ENCODE measurements at regions not wholly inside any gene's neighbourhood (a gene's known extent, or its start where the extent isn't known, plus 50 kb on each side); places are given as distances from the start of the nearest gene placed in this dataset.

DNA sequence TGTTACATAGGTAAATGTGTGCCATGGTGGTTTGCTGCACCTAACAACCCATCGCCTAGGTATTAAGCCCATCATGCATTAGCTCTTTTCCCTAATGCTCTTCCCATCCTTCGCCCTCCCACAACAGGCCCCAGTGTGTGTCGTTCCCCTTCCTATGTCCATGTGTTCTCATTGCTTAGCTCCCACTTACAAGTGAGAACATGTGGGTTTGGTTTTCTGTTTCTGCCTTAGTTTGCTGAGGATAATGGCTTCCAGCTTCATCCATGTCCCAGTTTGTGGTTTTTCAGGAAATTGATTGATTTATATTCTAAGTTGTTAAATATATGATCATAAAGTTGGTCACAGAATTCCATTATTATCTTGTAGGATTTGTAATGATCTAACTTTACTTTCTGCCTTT is 85.3 kb upstream of the CAST start:
- DNase-seq (ENCODE audit: missing footprints) = no peak
- intact Hi-C loops (cut with DNase I) = no loop called here
- ATAC-seq = no peak

GRCh38 chr5:96577909-96578308 is 84.3 kb upstream of the CAST start:
- DNase-seq (ENCODE audit: missing footprints) (no peak), ATAC-seq (no peak)
- intact Hi-C loops (cut with DNase I) = no loop called here

DNA sequence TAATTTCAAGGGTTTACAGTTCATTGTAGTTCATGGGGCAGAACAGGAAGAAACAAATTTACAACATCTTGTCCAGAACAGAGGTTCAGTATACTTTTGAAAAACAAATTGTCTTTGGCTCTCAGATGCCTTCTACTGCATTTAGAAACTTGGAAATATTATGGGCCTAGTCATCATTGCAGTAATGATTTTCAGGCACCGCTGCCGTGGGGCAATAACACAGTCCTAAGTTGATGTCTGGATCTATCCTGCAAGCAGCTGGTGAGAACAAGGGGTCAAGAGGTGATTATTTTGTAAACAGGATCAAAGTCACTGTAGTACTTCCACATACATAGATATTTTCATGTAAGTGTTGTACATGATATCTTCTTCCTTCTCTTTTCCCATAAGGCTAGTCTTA is 82.5 kb upstream of the CAST start:
- no peak for ATAC-seq
- intact Hi-C loops (cut with DNase I) = no loop called here
- DNase-seq (ENCODE audit: missing footprints) = no peak

- no peak for ATAC-seq
- no peak for DNase-seq (ENCODE audit: missing footprints)
- intact Hi-C loops (cut with DNase I) = no loop called here
These were observed 79.8 kb upstream of the CAST start for GRCh38 chr5:96582343-96582742.

- no peak for DNase-seq (ENCODE audit: missing footprints)
- intact Hi-C loops (cut with DNase I) = no loop called here
- ATAC-seq = no peak
These were observed 77.5 kb upstream of the CAST start for GRCh38 chr5:96584712-96585111.

- no peak for DNase-seq (ENCODE audit: missing footprints)
These were observed 73.6 kb upstream of the CAST start for GRCh38 chr5:96588539-96588938.

DNA sequence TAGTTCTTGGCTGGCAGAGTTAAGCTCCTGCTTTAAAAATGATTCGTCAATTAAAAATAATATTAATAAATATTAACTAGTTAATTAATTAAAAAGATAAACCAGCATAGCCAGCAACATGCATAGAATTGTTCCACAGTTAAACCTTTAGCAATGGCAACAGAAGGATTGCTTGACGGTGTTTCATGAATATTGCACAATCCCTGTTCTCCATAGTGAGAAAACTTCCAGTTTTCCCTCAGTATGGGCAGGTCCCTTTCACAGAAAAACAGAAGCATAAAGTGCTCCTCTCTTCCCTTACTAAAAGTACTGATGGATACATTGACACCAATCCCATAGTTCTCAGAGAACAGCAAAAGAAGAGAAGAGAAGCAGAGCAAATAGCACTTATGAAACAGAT is 71.4 kb upstream of the CAST start:
- intact Hi-C loops (cut with DNase I) = no loop called here
- DNase-seq (ENCODE audit: missing footprints) = no peak
- ATAC-seq = no peak

More at GRCh38 chr5:96588539-96588938, 73.6 kb upstream of the CAST start:
- no peak for ATAC-seq
- intact Hi-C loops (cut with DNase I) = no loop called here

DNA sequence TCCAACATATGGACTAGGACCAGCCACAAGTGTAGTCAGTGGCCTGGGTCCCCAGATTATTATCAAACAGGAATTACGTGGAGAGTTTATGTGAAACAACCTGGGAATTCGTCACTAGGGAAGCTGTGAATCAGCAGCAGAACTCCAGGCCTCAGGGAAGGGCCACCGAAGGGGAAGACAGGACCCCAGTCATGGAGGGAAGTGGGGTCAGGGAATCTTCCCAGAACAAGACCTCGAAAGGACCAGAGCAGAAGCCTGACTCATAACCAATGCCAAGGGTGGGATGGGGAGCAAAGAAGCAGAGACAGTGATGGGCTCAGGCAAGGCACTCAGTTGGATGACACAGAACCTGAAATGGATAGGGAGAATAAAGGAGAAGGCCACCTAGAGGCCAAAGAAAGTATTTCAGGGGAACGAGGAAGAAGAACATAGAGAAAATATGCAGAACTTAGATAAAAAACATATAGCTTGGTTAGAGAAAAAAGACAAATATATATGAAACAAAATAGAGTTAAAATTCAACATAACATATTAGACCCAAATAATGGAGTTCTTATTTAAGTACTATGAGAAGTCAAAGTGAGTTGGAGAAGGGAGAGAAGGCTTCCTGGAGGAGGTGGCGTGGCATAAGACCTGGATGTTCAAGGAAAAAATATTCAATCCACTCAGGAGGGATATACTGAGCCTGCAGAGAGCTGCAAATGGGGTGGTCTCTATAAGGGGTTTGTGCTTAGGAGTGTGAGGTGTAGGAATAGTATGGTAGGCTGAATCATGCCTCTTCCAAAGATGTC is 66.7 kb upstream of the CAST start:
- intact Hi-C loops (cut with DNase I) = no loop called here
- ATAC-seq (no peak), DNase-seq (ENCODE audit: missing footprints) (no peak)

GRCh38 chr5:96597438-96598020 is 64.6 kb upstream of the CAST start:
- intact Hi-C loops (cut with DNase I) = no loop called here
- DNase-seq (ENCODE audit: missing footprints) (no peak), ATAC-seq (no peak)

DNA sequence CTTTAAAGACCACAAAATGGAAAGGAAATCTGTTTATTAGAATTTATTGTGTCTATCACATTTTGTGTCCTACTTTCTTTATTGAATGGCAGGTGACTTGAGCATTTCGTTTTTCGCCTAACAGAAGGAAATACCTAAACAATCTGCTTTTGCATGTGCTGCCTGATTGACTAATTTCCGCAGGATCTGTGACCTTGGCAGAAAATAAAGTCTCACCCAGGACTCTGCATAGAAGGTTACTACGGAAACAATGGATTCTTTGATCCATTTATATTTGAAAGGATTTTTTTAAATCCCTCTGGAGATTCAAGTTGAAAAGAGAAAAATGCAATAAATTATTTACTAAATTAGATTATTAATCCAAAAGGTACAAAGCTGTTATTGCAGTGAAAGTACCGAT is 61.0 kb upstream of the CAST start:
- ATAC-seq = no peak
- intact Hi-C loops (cut with DNase I) = loop anchor here (2.0 to 10.0 kb wide), 4 partner anchors 219 to 956 kb away; partner anchors contain the start of gene RFESD
- DNase-seq (ENCODE audit: missing footprints) = no peak

GRCh38 chr5:96601715-96602244 is 60.4 kb upstream of the CAST start:
- ATAC-seq = peak; percentile 77
- intact Hi-C loops (cut with DNase I) = loop anchor here (2.0 to 10.0 kb wide), 4 partner anchors 219 to 957 kb away; partner anchors contain the start of gene RFESD
- DNase-seq (ENCODE audit: missing footprints) = no peak

GRCh38 chr5:96602776-96603175 is 59.4 kb upstream of the CAST start:
- intact Hi-C loops (cut with DNase I) = loop anchor here (5.0 to 10.0 kb wide), 3 partner anchors 220 to 958 kb away; partner anchors contain the start of gene RFESD
- DNase-seq (ENCODE audit: missing footprints) = no peak
- no peak for ATAC-seq

- ATAC-seq (no peak), DNase-seq (ENCODE audit: missing footprints) (no peak)
- intact Hi-C loops (cut with DNase I) = loop anchor here (10.0 kb wide), 1 partner anchor 960 kb away; the partner anchor contains the start of gene RFESD
These were observed 56.9 kb upstream of the CAST start for GRCh38 chr5:96605144-96605837.

DNA sequence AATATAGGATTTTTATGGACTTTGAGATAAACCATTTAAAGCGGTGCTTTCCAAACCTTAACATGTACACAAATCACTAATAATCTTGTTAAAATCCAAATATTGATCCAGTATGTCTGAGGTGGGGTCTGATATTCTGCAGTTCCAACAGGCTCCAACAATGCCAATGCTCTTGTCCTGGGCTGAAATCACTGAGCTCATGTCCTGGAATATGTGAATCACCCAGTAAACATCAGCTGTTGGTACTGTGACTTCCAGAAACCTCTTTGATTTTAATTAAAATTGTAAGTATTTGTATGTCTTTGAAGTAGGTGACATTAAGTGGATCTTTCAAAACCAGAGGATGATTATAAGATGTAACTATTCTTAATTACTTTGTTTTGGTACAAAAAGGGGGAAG is 52.8 kb upstream of the CAST start:
- ATAC-seq (no peak), DNase-seq (ENCODE audit: missing footprints) (no peak)
- intact Hi-C loops (cut with DNase I) = loop anchor here (10.0 kb wide), 1 partner anchor 965 kb away; the partner anchor contains the start of gene RFESD

DNA sequence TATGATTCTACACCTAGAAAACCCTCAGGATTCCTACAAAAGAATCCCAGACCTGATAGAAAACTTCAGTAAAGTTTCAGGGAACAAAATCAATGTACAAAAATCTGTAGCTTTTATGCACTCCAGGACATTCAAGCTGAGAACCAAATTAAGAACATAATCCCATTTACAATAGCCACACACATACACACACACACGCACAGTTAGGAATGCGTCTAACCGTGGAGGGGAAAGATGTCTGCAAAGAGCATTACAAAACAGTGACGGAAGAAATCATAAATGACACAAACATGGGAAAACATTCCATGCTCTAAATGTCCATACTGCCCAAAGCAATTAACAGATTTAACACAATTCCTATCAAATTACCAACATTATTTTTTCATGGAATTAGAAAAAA is 51.4 kb upstream of the CAST start:
- DNase-seq (ENCODE audit: missing footprints) (no peak), ATAC-seq (no peak)
- intact Hi-C loops (cut with DNase I) = loop anchor here (5.0 to 10.0 kb wide), 6 partner anchors 54 to 552 kb away; partner anchors contain the start of genes CAST and ERAP2

- intact Hi-C loops (cut with DNase I) = loop anchor here (5.0 to 10.0 kb wide), 6 partner anchors 53 to 550 kb away; partner anchors contain the start of genes CAST and ERAP2
- DNase-seq (ENCODE audit: missing footprints) (no peak), ATAC-seq (no peak)
These were observed 50.2 kb upstream of the CAST start for GRCh38 chr5:96611946-96612345.
